GM19372 (cell line): ENCODE measurements at regions not wholly inside any gene's neighbourhood (a gene's known extent, or its start where the extent isn't known, plus 50 kb on each side); places are given as distances from the start of the nearest gene placed in this dataset.
"Not testable (repeated sequence)": the region's sequence is repeated elsewhere in the genome, so short reads cannot be mapped to it uniquely, and the experiment has no call there.

Source experiments
- ATAC-seq: cut with Tn5 transposase; IDR thresholded peaks from one replicate; pipeline ENCODE4 v1.9.1; 2021; ENCODE audit warnings: mild to moderate bottlenecking, low read depth, moderate library complexity; ENCODE audit not compliant: unreplicated experiment

DNA sequence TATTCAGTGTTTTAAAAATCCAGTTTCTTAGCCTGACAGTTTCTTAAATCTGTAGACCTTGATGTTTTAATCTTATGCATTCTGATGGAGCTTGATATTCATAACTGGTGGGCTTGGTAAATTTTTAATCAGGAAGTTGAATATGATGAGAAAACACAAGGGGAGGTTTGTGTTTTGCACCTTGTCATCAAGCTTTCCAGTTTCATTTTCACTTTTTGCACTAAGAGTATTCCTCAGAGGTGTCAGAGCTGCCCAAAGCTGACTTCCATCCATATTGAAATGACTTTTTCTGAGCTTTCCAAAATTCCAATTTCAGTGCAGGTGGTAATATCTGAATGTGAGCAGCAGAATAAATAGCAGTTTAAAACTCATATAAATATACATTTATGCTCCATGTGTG lies 555.0 kb upstream of the RBFOX1 start:
- no peak for ATAC-seq

DNA sequence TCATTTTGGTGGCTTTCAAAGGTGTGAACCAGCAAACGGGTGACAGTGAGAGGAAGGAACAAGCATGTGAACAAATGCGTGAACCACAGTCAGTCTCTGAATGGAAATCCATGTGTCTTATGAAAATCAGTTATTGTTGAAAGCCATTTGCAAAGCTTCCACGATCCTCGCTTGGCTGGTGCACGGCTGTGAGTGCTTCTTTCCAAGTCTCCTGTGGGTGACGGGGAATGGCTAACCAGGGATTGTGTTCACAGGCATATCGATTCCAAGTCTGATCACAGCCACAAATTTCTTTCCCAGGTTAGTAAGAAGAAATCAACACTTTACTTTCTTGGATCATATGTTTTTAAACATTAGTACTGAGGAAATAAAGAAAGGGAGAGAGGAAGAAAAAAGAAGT lies 556.9 kb upstream of the RBFOX1 start:
- no peak for ATAC-seq

DNA sequence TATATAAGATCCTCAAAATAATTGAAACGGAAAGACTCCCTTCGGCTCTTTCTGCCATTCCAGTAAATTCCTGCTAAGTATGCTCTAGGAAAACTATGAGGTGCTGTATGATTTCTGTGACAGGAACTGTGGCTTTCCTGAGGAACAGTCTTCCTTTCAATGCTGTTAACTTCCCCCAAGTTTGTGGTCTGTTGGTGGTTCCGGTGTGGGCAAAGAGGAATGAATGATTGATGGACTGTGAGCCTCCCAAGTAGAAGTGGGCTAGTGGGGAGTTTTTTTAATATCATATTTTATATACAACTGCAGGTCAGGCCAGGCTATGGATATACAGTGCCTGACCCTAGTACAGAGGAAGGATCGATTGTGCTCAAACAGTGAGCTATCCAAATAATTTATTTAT lies 560.7 kb upstream of the RBFOX1 start:
- ATAC-seq: no peak

DNA sequence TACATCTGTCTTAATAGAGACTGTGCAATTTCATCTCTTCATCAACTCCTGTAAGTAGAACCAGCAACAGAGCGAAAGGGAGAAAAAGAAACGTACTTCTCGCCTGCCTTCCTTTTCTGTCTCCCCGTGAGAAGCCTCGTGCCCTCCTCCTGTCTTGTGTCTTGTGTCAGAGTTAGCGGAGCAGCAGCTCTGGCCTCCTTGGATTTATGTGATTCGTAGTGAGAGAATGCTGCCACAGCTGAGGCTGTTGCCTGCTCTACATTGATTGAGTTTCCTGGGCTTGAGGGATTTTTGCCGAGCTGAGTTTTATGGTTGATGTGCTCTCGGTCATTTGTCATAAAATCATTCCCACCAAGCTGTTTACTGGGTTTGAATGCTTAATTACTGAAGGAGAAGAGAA lies 579.1 kb upstream of the RBFOX1 start:
- ATAC-seq: no peak

DNA sequence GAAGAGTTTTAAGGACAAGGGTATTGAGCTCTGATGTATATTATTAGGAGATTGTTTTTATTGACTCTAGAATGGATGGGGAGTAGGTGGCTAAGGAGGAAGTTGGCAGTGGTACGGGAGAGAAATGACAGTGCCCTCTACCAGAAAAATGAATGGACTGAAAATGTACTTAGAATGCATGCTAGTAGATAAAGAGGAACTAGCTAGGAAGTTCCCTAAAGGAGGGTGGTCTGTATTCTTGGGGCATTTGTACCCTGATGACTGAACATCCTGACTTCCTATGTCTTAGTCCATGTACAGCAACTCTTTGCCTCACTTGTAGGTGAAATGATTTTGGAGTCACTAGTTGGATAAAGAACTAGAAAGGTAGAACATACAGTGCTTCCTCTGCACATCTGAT lies 581.5 kb upstream of the RBFOX1 start:
- no peak for ATAC-seq

DNA sequence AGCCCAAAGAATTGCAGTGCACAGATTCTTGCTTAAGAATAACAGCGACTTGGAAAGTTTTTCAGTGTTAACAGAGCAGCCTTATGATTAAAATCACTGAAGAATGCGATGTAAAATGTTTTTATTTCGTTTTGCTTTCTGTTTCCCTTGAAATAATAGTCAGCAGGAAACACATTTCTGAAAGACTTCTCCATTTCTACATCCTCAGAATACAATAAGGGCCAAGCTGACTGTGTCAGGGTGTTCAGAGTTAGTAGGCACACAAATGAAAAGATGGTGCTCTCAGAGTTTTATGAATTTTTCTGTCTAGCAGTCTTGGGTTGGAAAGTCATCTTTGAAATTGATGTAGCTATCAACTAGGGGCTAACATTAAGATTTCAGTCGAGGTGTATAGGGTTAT lies 582.9 kb upstream of the RBFOX1 start:
- no peak for ATAC-seq

DNA sequence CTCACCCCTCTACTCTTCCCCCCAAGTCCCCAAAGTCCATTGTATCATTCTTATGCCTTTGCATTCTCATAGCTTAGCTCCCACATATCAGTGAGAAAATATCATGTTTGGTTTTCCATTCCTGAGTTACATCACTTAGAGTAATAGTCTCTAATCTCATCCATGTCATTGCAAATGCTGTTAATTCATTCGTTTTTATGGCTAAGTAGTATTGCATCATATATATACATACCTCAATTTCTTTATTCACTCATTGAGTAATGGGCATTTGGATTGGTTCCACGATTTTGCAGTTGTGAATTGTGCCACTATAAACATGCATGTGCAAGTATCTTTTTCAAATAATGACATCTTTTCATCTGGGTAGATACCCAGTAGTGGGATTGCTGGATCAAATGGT lies 596.3 kb upstream of the RBFOX1 start:
- ATAC-seq: not testable (repeated sequence)

DNA sequence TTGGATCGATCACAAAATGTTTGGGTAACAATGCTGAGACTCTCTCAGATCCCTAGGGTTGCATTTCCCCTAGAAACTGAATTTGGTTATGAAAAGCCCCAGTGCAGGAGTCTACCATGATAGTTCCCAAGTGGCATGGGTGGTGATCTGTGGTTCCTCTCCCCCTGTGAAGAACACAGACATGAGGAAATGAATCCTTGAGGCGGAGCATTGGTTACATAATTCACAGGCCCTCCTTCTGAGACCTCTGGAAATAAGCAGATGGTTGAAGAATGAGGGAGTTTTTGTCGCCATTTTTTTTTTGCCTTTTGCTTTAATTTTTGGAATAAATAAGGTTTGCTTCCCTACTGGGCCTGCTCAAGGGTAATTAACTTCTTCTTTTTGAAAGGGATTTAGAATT lies 597.0 kb upstream of the RBFOX1 start:
- no peak for ATAC-seq

DNA sequence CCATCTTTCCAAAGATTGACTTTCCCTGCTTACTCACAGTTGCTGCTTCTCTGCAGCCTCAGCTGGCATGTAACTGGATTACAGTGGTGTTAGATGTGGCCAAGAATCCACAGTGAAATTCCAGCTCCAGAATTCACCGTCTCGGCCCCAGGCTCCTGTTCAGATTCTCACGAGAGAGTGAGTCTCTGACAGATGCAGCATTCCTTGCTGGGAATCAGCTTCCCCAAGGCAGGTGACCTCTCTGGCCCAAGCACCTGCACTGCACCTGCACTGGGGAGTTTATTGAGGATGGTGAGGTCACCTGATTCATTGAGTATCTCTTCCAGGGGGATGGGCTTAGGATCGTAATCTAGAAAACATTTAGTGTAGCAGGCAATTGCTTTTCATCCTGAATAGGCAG lies 600.5 kb upstream of the RBFOX1 start:
- ATAC-seq: no peak

DNA sequence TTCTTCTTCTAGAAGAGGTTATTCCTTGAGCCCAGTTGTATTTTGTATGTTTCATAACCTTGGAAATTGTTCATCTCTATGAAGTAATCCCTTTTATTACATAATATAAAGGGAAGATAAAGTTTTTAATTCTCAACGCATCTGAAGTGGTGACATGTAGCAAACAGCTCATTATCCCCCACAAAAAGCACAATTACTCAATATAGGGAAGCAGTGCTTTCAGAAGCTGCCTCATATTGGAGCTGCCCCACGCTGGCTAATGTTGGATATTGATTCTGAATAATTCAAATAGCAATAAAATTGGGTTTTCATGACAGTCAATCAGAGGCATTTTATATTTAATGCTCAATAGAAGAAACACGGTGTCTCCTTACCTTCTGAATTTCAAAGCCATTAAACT lies 604.3 kb upstream of the RBFOX1 start:
- no peak for ATAC-seq

DNA sequence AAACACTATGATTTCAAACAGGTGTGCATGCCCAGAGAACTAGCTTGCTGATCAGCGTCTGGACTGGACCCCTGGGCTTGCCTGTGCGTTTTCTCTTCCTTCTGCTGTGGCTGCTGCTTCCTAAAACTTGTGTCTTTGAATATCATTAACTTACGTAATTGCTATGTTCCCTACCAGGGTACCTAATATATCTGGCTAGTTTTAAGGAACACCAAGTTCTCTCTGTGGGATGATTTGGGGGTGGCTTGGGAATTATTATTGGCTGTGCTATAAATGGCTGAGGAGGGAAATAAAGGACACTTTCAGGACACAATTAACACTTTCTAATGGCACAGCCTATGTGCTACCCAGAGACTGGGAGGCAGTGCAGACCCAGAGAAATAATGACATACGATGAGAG lies 606.0 kb upstream of the RBFOX1 start:
- no peak for ATAC-seq

DNA sequence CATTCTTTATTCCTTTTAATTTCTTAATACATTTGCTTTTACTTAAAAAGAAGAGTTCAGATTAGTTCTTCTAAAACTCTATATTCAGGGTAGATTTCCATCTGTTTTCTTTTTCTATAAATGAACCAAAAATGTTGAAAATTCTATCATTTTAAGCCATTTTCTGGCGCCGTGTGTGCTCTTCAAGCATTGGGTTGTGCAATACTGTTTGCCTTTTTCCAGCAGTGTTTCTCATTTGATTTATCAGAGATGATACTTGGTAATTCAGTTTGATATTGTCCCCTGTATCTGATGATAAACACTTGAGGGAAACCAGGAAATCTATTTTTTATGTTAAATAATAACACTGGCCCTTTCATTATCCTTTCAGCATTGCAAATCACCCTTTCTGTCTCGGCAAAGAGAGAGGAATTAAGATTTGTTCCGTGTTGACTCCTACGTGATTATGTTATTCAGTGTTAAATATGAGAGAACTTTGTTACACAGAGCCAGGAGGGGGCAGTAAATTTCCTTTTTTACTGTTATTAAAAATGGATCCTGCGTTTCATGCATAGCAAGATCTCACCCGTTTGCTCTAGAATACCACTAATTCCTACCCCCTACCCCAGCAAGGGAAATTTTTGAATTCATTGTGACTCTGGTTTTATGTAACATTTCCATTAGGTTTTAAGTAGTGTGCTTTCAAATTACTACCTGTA lies 606.9 kb upstream of the RBFOX1 start:
- no peak for ATAC-seq

DNA sequence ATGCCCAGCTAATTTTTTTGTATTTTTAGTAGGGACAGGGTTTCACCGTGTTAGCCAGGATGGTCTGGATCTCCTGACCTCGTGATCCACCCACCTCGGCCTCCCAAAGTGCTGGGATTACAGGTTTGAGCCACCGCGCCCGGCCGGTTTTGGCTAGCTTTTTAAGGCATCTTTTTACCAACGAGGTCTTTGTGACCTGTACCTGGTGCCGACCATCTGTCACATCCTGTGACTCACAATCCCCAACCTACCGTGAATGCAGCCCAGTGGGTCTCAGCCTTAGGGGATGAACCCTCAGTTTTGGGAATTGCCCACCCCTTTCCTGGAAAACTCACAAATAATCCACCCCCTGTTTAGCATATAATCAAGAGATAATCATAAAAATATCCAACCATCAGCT lies 607.4 kb upstream of the RBFOX1 start:
- ATAC-seq: not testable (repeated sequence)

DNA sequence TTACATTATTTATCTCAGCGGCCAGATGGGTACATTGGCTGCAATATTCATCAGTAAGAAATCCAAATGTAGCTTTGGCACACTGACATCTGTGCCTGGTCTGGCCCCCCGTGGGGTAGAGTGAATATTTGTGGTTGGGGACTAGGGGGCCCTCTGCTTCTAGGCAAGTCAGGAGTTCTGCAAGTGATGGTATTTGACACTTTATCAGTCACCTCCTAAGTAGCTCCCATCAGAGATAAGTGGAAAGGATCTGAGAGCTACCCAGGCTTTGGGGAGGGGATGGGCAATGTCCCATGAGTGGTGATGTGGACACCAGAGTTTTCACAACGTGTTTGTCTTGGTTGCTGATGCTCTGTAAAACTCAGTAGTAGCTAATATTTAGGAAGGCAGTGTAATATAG lies 609.9 kb upstream of the RBFOX1 start:
- no peak for ATAC-seq

DNA sequence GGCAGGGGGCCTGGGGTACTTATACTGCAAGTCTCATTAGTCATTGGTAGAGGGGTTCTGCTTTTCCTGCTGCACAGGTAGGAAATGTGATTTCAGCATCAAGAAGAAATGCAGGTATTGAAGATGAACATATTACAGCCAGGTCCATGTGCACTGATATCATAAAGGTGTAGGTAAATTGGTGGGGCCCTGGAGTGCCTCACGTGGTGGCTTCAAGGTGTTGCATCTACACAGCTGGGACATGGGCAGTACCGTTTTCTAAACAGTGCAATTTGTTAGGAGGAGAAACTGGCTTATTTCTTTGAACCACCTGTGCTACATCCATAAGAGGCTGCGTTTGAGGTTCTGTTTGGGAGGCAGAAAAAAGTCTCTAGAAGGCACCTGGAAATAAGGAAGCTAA lies 618.1 kb upstream of the RBFOX1 start:
- no peak for ATAC-seq

DNA sequence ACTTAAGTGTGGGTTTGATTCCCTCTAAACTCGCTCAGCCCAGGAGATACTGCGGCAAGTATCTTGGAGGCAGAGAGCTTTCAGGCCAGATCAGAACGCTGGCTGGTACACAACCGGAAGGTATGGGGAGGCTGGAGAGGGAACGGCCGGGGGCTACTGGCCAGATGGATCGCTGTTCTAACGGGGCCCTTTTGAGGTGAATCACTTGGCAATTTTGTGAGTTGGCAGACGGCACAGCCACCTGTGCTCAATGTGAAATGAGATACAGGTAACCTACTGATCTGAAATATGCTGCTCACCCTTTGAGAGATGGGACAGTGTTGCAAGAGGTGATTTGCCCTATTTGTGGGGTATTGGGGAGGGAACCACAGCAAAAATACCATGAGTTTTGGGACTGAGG lies 622.9 kb upstream of the RBFOX1 start:
- no peak for ATAC-seq

DNA sequence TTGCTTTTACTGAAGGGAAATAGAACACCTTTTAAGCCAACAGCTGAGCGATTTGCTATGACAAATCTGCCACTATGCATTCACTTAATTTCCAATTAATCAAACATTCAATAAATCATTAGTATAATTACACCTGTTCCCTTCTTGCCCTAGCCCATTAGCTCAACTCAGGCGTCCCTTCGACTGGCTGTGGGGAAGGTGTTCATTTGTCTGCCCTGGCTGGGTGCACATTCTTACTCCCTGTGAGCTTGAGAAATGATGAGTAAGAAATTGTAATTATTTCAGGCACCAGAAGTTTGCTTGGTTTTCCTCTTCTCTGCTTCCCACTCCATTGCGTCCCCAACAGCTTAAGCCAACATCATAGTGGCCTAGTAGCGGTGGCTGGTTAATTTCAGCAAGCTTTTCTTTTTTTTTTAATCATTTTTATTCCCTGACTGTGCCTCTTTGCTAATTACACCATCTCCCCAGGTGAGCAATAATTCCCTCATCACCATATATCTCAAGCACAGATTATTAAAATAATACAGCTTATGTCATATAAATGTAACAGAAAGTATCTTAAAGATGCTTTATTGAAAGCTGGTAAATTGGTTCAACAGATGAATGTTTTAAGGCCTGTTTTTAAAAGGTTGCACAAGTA lies 623.9 kb upstream of the RBFOX1 start:
- no peak for ATAC-seq

DNA sequence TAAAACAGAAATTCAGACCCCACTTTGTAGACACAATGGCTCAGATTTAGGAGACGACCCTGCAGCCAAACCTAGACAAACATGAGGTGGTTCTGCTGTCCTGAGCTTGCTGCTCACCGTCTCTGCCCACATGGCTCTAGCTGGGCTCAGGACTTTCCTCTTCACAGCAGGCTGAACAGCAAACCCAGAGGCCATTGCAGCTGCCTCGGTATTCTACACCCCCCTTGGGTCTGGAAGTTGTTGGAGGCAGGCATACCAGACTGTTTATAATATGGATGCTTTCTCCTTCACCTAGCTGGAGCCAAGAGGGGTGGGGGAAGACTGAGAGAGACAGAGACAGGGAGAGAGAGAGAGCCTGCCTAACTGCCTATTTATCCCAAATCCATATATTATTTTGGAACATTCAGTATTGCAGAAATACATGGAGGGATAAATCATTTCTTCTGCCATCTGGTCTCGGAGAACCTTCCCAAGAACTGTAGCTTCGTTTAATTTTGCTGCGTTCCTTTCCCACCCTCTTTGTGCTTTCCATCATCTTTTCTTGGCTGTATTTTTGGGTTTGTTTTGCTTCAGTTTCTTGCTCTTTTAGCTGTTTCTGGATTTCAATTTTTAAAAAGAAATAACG lies 628.2 kb upstream of the RBFOX1 start:
- no peak for ATAC-seq

DNA sequence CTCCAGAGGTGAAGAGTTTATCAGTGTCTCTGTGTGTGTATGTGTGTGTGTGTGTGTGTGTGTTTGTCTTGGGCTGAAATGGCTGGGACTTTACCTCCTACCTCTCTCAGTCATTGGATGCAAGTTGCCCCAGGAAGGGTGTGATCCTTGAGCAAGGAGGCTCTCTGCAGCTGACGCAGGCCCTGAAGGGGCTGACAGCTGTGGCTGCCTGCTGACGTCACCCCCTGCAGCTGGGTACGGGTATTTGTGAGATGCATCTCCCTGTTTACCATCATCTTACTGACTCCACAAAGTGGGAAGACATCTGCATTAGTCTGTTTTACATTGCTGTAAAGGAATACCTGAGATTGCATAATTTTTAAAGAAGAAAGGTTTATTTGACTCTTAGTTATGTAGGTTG lies 631.5 kb upstream of the RBFOX1 start:
- no peak for ATAC-seq

DNA sequence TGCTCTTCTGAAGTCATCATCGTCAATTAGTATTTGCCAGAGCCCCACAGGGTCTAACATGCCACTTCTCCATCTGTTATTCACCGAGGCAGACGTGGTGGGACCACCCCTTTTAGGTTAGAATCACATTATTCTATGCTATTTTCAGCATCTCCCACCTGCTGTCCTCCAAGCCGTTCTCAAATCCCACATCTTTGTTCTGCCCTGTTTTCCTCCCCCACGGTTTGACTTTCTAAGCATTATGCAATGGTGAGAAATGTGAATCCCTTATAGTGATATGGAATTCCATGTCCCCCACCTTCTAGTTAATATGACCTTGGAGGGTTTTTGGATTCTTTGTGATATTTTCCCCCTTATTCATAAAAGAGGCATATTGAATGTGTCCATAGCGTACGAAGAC lies 634.1 kb upstream of the RBFOX1 start:
- no peak for ATAC-seq

DNA sequence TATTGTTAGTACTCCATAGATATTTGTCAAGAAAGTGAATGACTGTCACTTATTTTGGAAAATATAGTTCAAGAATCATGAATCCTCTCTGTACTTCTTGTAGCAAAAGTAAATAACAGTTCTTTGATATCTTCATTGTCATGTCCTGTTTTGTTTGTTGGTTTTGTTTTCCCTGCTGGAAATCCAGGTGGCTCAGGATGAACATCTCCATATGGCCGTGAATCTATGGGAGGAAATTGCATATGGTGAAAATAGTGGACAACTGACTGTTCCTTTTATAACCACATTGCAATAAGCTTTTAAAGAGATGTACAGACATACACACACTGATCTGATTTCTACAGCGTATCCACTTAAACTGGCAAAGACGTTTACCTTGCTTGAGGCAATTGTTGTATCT lies 637.0 kb upstream of the RBFOX1 start:
- ATAC-seq: no peak

DNA sequence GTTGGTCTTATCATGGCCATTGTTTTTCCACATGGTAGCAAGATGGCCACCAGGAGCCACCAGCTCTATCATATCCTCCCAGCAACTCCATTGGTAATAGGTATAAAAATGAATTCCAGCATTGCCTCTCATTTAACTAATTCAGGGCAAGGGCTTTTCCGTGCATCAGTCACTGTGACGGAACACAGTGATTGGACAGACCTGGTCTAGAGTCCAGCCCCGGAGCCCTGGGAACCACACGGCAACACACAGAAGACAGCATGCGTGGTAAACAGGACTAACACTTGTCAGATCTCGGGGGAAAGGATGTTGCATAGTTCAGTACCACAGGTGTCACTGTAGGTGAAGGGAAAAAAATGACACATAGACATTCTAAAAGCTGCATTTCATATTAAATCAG lies 638.0 kb upstream of the RBFOX1 start:
- no peak for ATAC-seq
